K562 (cell line): ENCODE measurements at regions not wholly inside any gene's neighbourhood (a gene's known extent, or its start where the extent isn't known, plus 50 kb on each side); places are given as distances from the start of the nearest gene placed in this dataset.

Experiments
- ATAC-seq: fragments of 200-7000 bp; cut with Tn5 transposase; 3 replicates; pipeline ENCODE4 v1.9.1; 2020; ENCODE audit warnings: moderate library complexity
- BruUV-seq: library from RNA; stranded (reverse); fragments of 400-500 nt; replicated peaks from 2 replicates; lab custom pipeline; 2021; lab: Mats Ljungman, UMichigan
- CTCF ChIA-PET: fragments of 300-600 bp; formaldehyde crosslinking; extraction: SDS; loops from one replicate; lab custom pipeline; 2021; ENCODE audit warnings: low intra/inter-chr PET ratio; lab: Yijun Ruan, JAX
- POLR2A ChIA-PET: fragments of 300-600, 350-650 bp; sonication (Branson Sonifier 250); formaldehyde crosslinking; extraction: SDS; loops from one replicate; lab custom pipeline; 2021; ENCODE audit warnings: antibody characterized with exemption, inconsistent platforms; lab: Yijun Ruan, JAX
- DNase-seq, 4 experiments: peaks; one replicate each; pipeline versions ENCODE4 v3.0.0 to v3.0.0-alpha.2; 2011 to 2018; ENCODE audit warnings: low spot score in 3 of 4, mixed read lengths in 3 of 4; ENCODE audit errors: extremely low read depth in 1 of 4
- FAIRE-seq: peaks from 2 replicates; lab custom pipeline; 2011; peaks lifted over from hg19 to GRCh38; lab: Jason Lieb, UNC
- H2AFZ ChIP-seq: 2 replicates; pipeline ENCODE4 v1.6.0; 2011; ENCODE audit warnings: low read depth, low read length, control low read depth, inconsistent platforms
- H3K27ac ChIP-seq: fragments of 200-600 bp; 3 replicates; pipeline ENCODE4 v1.8.0; 2011; ENCODE audit warnings: low read depth, mild to moderate bottlenecking, control low read depth, inconsistent platforms, low read length, moderate library complexity, mixed read lengths; ENCODE audit errors: extremely low read depth
- H3K27me3 ChIP-seq, 2 experiments: fragments of 300-600 bp in 1 of 2; 2 replicates in 1 of 2; 3 replicates in 1 of 2; pipeline versions ENCODE4 v1.6.0 to v1.8.0; 2011; ENCODE audit warnings: inconsistent platforms in 2 of 2, low read length in 2 of 2, mild to moderate bottlenecking in 1 of 2, mixed read lengths in 1 of 2, moderate library complexity in 1 of 2; ENCODE audit not compliant: control insufficient read depth in 2 of 2, insufficient read depth in 2 of 2
- H3K36me3 ChIP-seq: fragments of 300-600 bp; 3 replicates; pipeline ENCODE4 v1.8.0; 2011; ENCODE audit warnings: mild to moderate bottlenecking, low read length, inconsistent platforms; ENCODE audit not compliant: control insufficient read depth, insufficient read depth
- H3K4me1 ChIP-seq, 2 experiments: fragments of 200-600 bp in 1 of 2; replicated peaks in 1 of 2; 2 replicates in 1 of 2; 3 replicates in 1 of 2; pipeline versions ENCODE4 v1.5.1 to v1.8.0; 2011; ENCODE audit warnings: inconsistent platforms in 2 of 2, low read length in 2 of 2, mild to moderate bottlenecking in 1 of 2, mixed read lengths in 1 of 2, moderate library complexity in 1 of 2; ENCODE audit not compliant: control insufficient read depth in 2 of 2, insufficient read depth in 2 of 2
- H3K4me2 ChIP-seq: 2 replicates; pipeline ENCODE4 v1.6.1; 2011; ENCODE audit warnings: low read length, control low read depth, inconsistent platforms, mixed read lengths; ENCODE audit not compliant: insufficient read depth
- H3K4me3 ChIP-seq: fragments of 200-600 bp; sonication (generic), shearing (Covaris generic); 2 replicates; pipeline ENCODE4 v1.5.1; 2016; ENCODE audit warnings: control low read depth, inconsistent platforms
- H3K79me2 ChIP-seq: fragments of 200-600 bp; 3 replicates; pipeline ENCODE4 v1.8.0; 2011; ENCODE audit warnings: low read length, inconsistent platforms; ENCODE audit not compliant: control insufficient read depth, insufficient read depth
- H3K9ac ChIP-seq, 2 experiments: 2 replicates each; pipeline versions ENCODE4 v1.6.0 to v1.6.1; 2011; ENCODE audit warnings: low read depth in 2 of 2, low read length in 2 of 2, control low read depth in 1 of 2, inconsistent platforms in 1 of 2, mild to moderate bottlenecking in 1 of 2, mixed read lengths in 1 of 2; ENCODE audit not compliant: insufficient read depth in 1 of 2
- H3K9me1 ChIP-seq: one replicate; pipeline ENCODE4 v1.6.0; 2011; ENCODE audit warnings: inconsistent platforms, mild to moderate bottlenecking, low read length, moderate library complexity; ENCODE audit not compliant: control insufficient read depth, insufficient read depth
- H3K9me3 ChIP-seq: replicated peaks from 2 replicates; pipeline ENCODE4 v1.5.1; 2011; ENCODE audit warnings: low read depth, low read length, inconsistent platforms; ENCODE audit not compliant: control insufficient read depth, insufficient read depth
- H4K20me1 ChIP-seq: replicated peaks from 2 replicates; pipeline ENCODE4 v1.6.1; 2011; ENCODE audit warnings: low read length, inconsistent platforms, mixed read lengths; ENCODE audit not compliant: control insufficient read depth, insufficient read depth
- ADNP ChIP-seq: fragments of 200-800 bp; sonication (Bioruptor generic); IDR thresholded peaks from 2 replicates; pipeline ENCODE4 v1.6.1; 2016; ENCODE audit warnings: missing genetic modification characterization, missing compliant biosample characterization
- DIDO1 ChIP-seq: fragments of 450-650 bp; IDR thresholded peaks from 2 replicates; pipeline ENCODE4 v1.6.1; 2016; ENCODE audit warnings: low read depth, missing biosample characterization, missing genetic modification characterization
- EP300 ChIP-seq: IDR thresholded peaks from 2 replicates; pipeline ENCODE4 v1.6.1; 2012; ENCODE audit warnings: low read length, improper control_type of control experiment
- MTA2 ChIP-seq: fragments of 450-650 bp; IDR thresholded peaks from 2 replicates; pipeline ENCODE4 v1.6.1; 2016; ENCODE audit warnings: low read depth
- NR2C2 ChIP-seq, 2 experiments: fragments of 200-800 bp in 1 of 2; sonication (Bioruptor generic) in 1 of 2; sonication (generic) in 1 of 2; formaldehyde crosslinking in 1 of 2; IDR thresholded peaks; 2 replicates each; pipeline versions ENCODE4 v1.6.1 to v1.8.0; 2016 to 2022; ENCODE audit warnings: mild to moderate bottlenecking in 1 of 2, missing compliant biosample characterization in 1 of 2, missing genetic modification characterization in 1 of 2, missing genetic modification reagents in 1 of 2
- SRF ChIP-seq, 2 experiments: fragments of 250-450, 450-650 bp in 1 of 2; sonication (Bioruptor Pico) in 1 of 2; sonication (generic) in 1 of 2; formaldehyde crosslinking; IDR thresholded peaks; 2 replicates each; pipeline versions ENCODE4 v1.5.0 to v1.5.1; 2020 to 2022; ENCODE audit warnings: mild to moderate bottlenecking in 1 of 2, missing genetic modification reagents in 1 of 2
- TRIM24 ChIP-seq, 2 experiments: fragments of 450-650 bp; IDR thresholded peaks; 2 replicates each; pipeline ENCODE4 v1.6.1; 2016
- ZBTB17 ChIP-seq: fragments of 450-650 bp; formaldehyde crosslinking; IDR thresholded peaks from 2 replicates; pipeline ENCODE4 v1.4.0; 2020; ENCODE audit warnings: mild to moderate bottlenecking
- WGBS: fragments of 100-300 bp; shearing (Covaris generic); methylation state at CpG from one replicate; pipeline ENCODE4 v1.1.6; 2016; ENCODE audit warnings: low coverage, mixed read lengths; ENCODE audit not compliant: insufficient coverage; ENCODE audit errors: missing lambda C conversion rate; 5-methylcytosine and 5-hydroxymethylcytosine counted together
- in situ Hi-C: fragments of 300-500 bp; cut with MboI; formaldehyde crosslinking; loops from 4 replicates; pipeline ENCODE4 v1.15.0; 2018; ENCODE audit warnings: inconsistent platforms, mixed read lengths
- intact Hi-C: fragments of 100-400 bp; cut with micrococcal nuclease; formaldehyde crosslinking; loops from 2 replicates; pipeline ENCODE4 v1.14.2; 2022
- TF ChIP-seq, protein P1 (sequence below): fragments of 250-450 bp; sonication (Bioruptor Pico); IDR thresholded peaks from 2 replicates; pipeline ENCODE4 v1.8.0; 2022; ENCODE audit warnings: moderate library complexity, mild to moderate bottlenecking, inconsistent platforms

DNA sequence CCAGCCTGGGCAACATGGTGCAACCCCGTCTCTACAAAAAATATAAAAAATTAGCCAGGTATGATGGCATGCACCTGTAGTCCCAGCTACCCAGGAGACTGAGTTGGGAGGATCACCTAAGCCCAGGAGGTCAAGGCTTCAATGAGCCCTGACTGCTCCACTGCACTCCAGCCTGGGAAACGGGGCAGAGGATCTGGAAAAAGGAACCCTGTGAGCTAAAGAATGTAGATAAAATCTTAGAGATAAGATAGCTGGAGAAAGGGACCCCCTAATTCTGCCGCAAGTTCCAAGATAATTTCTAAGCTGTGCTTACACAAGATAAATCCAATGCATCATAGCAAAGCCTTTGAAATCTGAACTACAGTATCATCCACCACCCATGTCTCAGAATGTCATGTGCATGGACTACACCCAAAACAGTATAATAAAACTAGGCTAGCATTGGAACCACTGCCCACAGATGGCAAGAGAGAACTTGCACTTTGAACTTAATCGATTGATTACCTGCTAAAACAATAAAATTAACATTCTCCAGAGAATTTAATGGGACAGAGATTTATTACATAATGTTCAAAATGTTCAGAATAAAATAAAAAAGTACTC is 99.9 kb downstream of the TRIM42 start:
- in situ Hi-C loops: no loop called here
- FAIRE-seq (no peak), ATAC-seq (no peak), DNase-seq (no peak)
- ChIA-PET CTCF (no interaction called here), POLR2A (no interaction called here)
- intact Hi-C loops: no loop called here
- H3K27me3 ChIP-seq: no peaks in the 10 kb centered on the region
- no peak overlapping the region for H3K9ac ChIP-seq
- TF ChIP-seq EP300: no peak
- TF ChIP-seq ZBTB17 (CRISPR knock-in tag): no peak
- no peak for TF ChIP-seq ADNP (tag)
- TF ChIP-seq DIDO1 (tag): no peak
- no peak for TF ChIP-seq SRF (CRISPR knock-in tag; IDR thresholded peaks at IDR 0.05)
- TF ChIP-seq, protein P1, sequence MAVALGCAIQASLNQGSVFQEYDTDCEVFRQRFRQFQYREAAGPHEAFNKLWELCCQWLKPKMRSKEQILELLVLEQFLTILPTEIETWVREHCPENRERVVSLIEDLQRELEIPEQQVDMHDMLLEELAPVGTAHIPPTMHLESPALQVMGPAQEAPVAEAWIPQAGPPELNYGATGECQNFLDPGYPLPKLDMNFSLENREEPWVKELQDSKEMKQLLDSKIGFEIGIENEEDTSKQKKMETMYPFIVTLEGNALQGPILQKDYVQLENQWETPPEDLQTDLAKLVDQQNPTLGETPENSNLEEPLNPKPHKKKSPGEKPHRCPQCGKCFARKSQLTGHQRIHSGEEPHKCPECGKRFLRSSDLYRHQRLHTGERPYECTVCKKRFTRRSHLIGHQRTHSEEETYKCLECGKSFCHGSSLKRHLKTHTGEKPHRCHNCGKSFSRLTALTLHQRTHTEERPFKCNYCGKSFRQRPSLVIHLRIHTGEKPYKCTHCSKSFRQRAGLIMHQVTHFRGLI (CRISPR knock-in tag): no peak
- no peak for TF ChIP-seq TRIM24 (IDR thresholded peaks at IDR 0.05)
- TF ChIP-seq MTA2: no peak
- TF ChIP-seq NR2C2 (CRISPR knock-in tag; IDR thresholded peaks at IDR 0.05): no peak
- no peak for TF ChIP-seq NR2C2 (tag; IDR thresholded peaks at IDR 0.05)
- no peaks in the 10 kb centered on the region for H3K9me3 ChIP-seq
- no peak overlapping the region for H3K4me3 ChIP-seq
- H3K9me1 ChIP-seq: no peaks in the 10 kb centered on the region
- H3K27ac ChIP-seq: no peak overlapping the region
- BruUV-seq: no TSS peak
- H2AFZ ChIP-seq: no peak overlapping the region
- no peaks in the 10 kb centered on the region for H4K20me1 ChIP-seq
- H3K4me2 ChIP-seq: no peak overlapping the region
- H3K36me3 ChIP-seq: no peaks in the 10 kb centered on the region
- 0% methylated on average over 4 of the region's 4 CpGs for WGBS
- no peaks in the 10 kb centered on the region for H3K4me1 ChIP-seq
- H3K79me2 ChIP-seq: no peaks in the 10 kb centered on the region
